CD4-positive, alpha-beta T cell treated with Interleukin-10 for 1 hour (primary cell): ENCODE measurements at regions not wholly inside any gene's neighbourhood (a gene's known extent, or its start where the extent isn't known, plus 50 kb on each side); places are given as distances from the start of the nearest gene placed in this dataset.

Source experiments
- DNase-seq: peaks from one replicate; pipeline ENCODE4 v3.0.0-alpha.2; 2020

GRCh38 chr6:169937389-169938261 is 186.2 kb downstream of the ERMARD start:
- DNase-seq, result no peak

GRCh38 chr6:169936355-169936975 is 185.0 kb downstream of the ERMARD start:
- no peak for DNase-seq

GRCh38 chr6:169935861-169936260 is 184.4 kb downstream of the ERMARD start:
- no peak for DNase-seq

- DNase-seq, result no peak
Observed at GRCh38 chr6:169935348-169935718, 183.9 kb downstream of the ERMARD start.

- DNase-seq, result no peak
Observed at GRCh38 chr6:169934699-169935347, 183.4 kb downstream of the ERMARD start.

GRCh38 chr6:169933839-169934698 is 182.6 kb downstream of the ERMARD start:
- DNase-seq, result no peak

- DNase-seq, result no peak
Observed at GRCh38 chr6:169933251-169933821, 181.9 kb downstream of the ERMARD start.

GRCh38 chr6:169932491-169932890 is 181.1 kb downstream of the ERMARD start:
- no peak for DNase-seq

GRCh38 chr6:169931261-169931660 is 179.8 kb downstream of the ERMARD start:
- no peak for DNase-seq

- DNase-seq, result peak; percentile 23
Observed at GRCh38 chr6:169930799-169931198, 179.4 kb downstream of the ERMARD start.

GRCh38 chr6:169927711-169928110 is 176.3 kb downstream of the ERMARD start:
- DNase-seq, result no peak

- DNase-seq, result no peak
Observed at GRCh38 chr6:169926617-169927417, 175.4 kb downstream of the ERMARD start.

GRCh38 chr6:169923468-169924464 is 172.3 kb downstream of the ERMARD start:
- no peak for DNase-seq

- peak; percentile 16 for DNase-seq
Observed at GRCh38 chr6:169921853-169922824, 170.7 kb downstream of the ERMARD start.

GRCh38 chr6:169921217-169921616 is 169.8 kb downstream of the ERMARD start:
- no peak for DNase-seq

GRCh38 chr6:169920359-169921020 is 169.1 kb downstream of the ERMARD start:
- DNase-seq, result no peak

GRCh38 chr6:169918954-169919549 is 167.6 kb downstream of the ERMARD start:
- DNase-seq, result no peak
